Hepatocyte (in vitro differentiated cells): ENCODE measurements at regions not wholly inside any gene's neighbourhood (a gene's known extent, or its start where the extent isn't known, plus 50 kb on each side); places are given as distances from the start of the nearest gene placed in this dataset.

Source experiments
- DNase-seq: peaks from one replicate; pipeline ENCODE4 v3.0.0-alpha.2; 2016; ENCODE audit warnings: low spot score
- H2AFZ ChIP-seq: fragments of 200-600 bp; sonication (generic); 2 replicates; pipeline ENCODE4 v1.6.0; 2016; ENCODE audit warnings: antibody characterized with exemption, mild to moderate bottlenecking
- H3K27ac ChIP-seq: fragments of 200-600 bp; sonication (generic); 2 replicates; pipeline ENCODE4 v1.5.1; 2016; ENCODE audit warnings: mild to moderate bottlenecking
- H3K27me3 ChIP-seq: fragments of 200-600 bp; sonication (generic); 2 replicates; pipeline ENCODE4 v1.6.1; 2016
- H3K36me3 ChIP-seq: fragments of 200-600 bp; sonication (generic); replicated peaks from 2 replicates; pipeline ENCODE4 v1.5.1; 2016; ENCODE audit warnings: low read depth; ENCODE audit not compliant: insufficient read depth
- H3K4me1 ChIP-seq: fragments of 200-600 bp; sonication (generic); 2 replicates; pipeline ENCODE4 v1.5.1; 2016; ENCODE audit warnings: mild to moderate bottlenecking, moderate library complexity; ENCODE audit not compliant: insufficient read depth
- H3K4me2 ChIP-seq: fragments of 200-600 bp; sonication (generic); 2 replicates; pipeline ENCODE4 v1.6.0; 2016
- H3K4me3 ChIP-seq: fragments of 200-600 bp; sonication (generic); 2 replicates; pipeline ENCODE4 v1.5.1; 2016; ENCODE audit warnings: mild to moderate bottlenecking
- H3K79me2 ChIP-seq: fragments of 200-600 bp; sonication (generic); 2 replicates; pipeline ENCODE4 v1.6.0; 2017; ENCODE audit warnings: mild to moderate bottlenecking
- H3K9me2 ChIP-seq: fragments of 200-600 bp; sonication (generic); replicated peaks from 2 replicates; pipeline ENCODE4 v1.6.0; 2017; ENCODE audit warnings: mild to moderate bottlenecking; ENCODE audit not compliant: insufficient read depth
- H3K9me3 ChIP-seq: fragments of 200-600 bp; sonication (generic); 2 replicates; pipeline ENCODE4 v1.5.1; 2016; ENCODE audit warnings: low read depth, mild to moderate bottlenecking
- H4K20me1 ChIP-seq: fragments of 200-600 bp; sonication (generic); 2 replicates; pipeline ENCODE4 v1.6.0; 2016; ENCODE audit warnings: mild to moderate bottlenecking; ENCODE audit not compliant: insufficient read depth, poor library complexity, severe bottlenecking
- CTCF ChIP-seq: fragments of 200-600 bp; sonication (generic); IDR thresholded peaks from 2 replicates; pipeline ENCODE4 v1.5.1; 2016; ENCODE audit warnings: antibody characterized with exemption, mild to moderate bottlenecking; ENCODE audit not compliant: poor library complexity
- EZH2 ChIP-seq: fragments of 200-600 bp; sonication (generic); IDR thresholded peaks from 2 replicates; pipeline ENCODE4 v1.6.1; 2016; ENCODE audit warnings: antibody characterized with exemption, mild to moderate bottlenecking, borderline replicate concordance
- EZH2phosphoT487 ChIP-seq: fragments of 200-600 bp; sonication (generic); IDR thresholded peaks from one replicate; pipeline ENCODE4 v1.6.1; 2018; ENCODE audit warnings: antibody characterized with exemption, mild to moderate bottlenecking, low read depth, moderate library complexity; ENCODE audit not compliant: unreplicated experiment, severe bottlenecking
- WGBS: methylation state at CpG from one replicate; pipeline ENCODE4 v1.1.6; 2016; ENCODE audit warnings: low lambda C conversion rate; ENCODE audit errors: missing lambda C conversion rate; 5-methylcytosine and 5-hydroxymethylcytosine counted together

- Histone ChIP-seq H3K79me2 (no peaks in the 10 kb centered on the region), H2AFZ (no peak overlapping the region), H3K4me1 (no peaks in the 10 kb centered on the region), H3K4me2 (no peak overlapping the region), H3K27me3 (no peaks in the 10 kb centered on the region), H3K4me3 (no peak overlapping the region), H3K36me3 (no peaks in the 10 kb centered on the region), H3K9me2 (no peaks in the 10 kb centered on the region), H3K9me3 (no peaks in the 10 kb centered on the region), H3K27ac (no peak overlapping the region), H4K20me1 (no peaks in the 10 kb centered on the region)
- no peak for DNase-seq
- TF ChIP-seq CTCF (no peak), EZH2 (no peak), EZH2phosphoT487 (no peak)
Observed at GRCh38 chr18:34385311-34385710, 160.6 kb upstream of the NOL4 start.

GRCh38 chr18:34386803-34387202 lies 162.1 kb upstream of the NOL4 start:
- DNase-seq, result no peak
- no peaks in the 10 kb centered on the region for H3K79me2 ChIP-seq
- no peaks in the 10 kb centered on the region for H4K20me1 ChIP-seq
- no peak overlapping the region for H3K27ac ChIP-seq
- H3K4me1 ChIP-seq, result no peaks in the 10 kb centered on the region
- H3K4me3 ChIP-seq, result no peak overlapping the region
- no peaks in the 10 kb centered on the region for H3K36me3 ChIP-seq
- 99% methylated on average over 6 of the region's 6 CpGs for WGBS
- no peaks in the 10 kb centered on the region for H3K9me2 ChIP-seq
- no peak overlapping the region for H2AFZ ChIP-seq
- H3K9me3 ChIP-seq, result no peaks in the 10 kb centered on the region
- no peak overlapping the region for H3K4me2 ChIP-seq
- TF ChIP-seq EZH2phosphoT487 (no peak), CTCF (no peak), EZH2 (no peak)
- no peaks in the 10 kb centered on the region for H3K27me3 ChIP-seq

GRCh38 chr18:34397286-34397896 lies 172.7 kb upstream of the NOL4 start:
- Histone ChIP-seq H3K27ac (peak overlapping the region; percentile 65), H3K9me2 (no peaks in the 10 kb centered on the region), H3K36me3 (no peaks in the 10 kb centered on the region), H4K20me1 (no peaks in the 10 kb centered on the region), H3K79me2 (no peaks in the 10 kb centered on the region), H3K4me1 (no peaks in the 10 kb centered on the region), H3K4me2 (peak overlapping the region; percentile 32), H3K9me3 (no peaks in the 10 kb centered on the region), H3K4me3 (no peak overlapping the region), H3K27me3 (no peaks in the 10 kb centered on the region), H2AFZ (no peak overlapping the region)
- no peak for TF ChIP-seq EZH2phosphoT487
- no peak for TF ChIP-seq CTCF
- TF ChIP-seq EZH2, result no peak
- 34% methylated on average over 2 of the region's 2 CpGs for WGBS
- DNase-seq, result peak; percentile 16

- Histone ChIP-seq H3K27ac (no peak overlapping the region), H3K4me3 (no peak overlapping the region), H3K4me2 (no peak overlapping the region), H3K4me1 (no peaks in the 10 kb centered on the region), H2AFZ (no peak overlapping the region), H3K79me2 (no peaks in the 10 kb centered on the region), H3K9me2 (no peaks in the 10 kb centered on the region), H3K36me3 (no peaks in the 10 kb centered on the region), H3K9me3 (no peaks in the 10 kb centered on the region), H3K27me3 (no peaks in the 10 kb centered on the region), H4K20me1 (no peaks in the 10 kb centered on the region)
- 84% methylated on average over 3 of the region's 3 CpGs for WGBS
- TF ChIP-seq EZH2phosphoT487 (no peak), CTCF (no peak), EZH2 (no peak)
- no peak for DNase-seq
Observed at GRCh38 chr18:34399892-34400291, 175.2 kb upstream of the NOL4 start.
